Prostate gland (tissue), 2 donors: ENCODE measurements at regions not wholly inside any gene's neighbourhood (a gene's known extent, or its start where the extent isn't known, plus 50 kb on each side); places are given as distances from the start of the nearest gene placed in this dataset.

Experiments used
- CTCF ChIP-seq, 4 experiments: fragments of 200-600 bp in 2 of 4; fragments of 450-650 bp in 2 of 4; sonication (generic) in 2 of 4; IDR thresholded peaks; 1 replicate in 3 of 4; 2 replicates in 1 of 4; pipeline ENCODE4 v1.5.1; 2016 to 2019; ENCODE audit warnings: antibody characterized with exemption in 4 of 4, mild to moderate bottlenecking in 2 of 4, moderate library complexity in 2 of 4
- POLR2A ChIP-seq: fragments of 450-650 bp; IDR thresholded peaks from one replicate; pipeline ENCODE4 v1.6.1; 2016; ENCODE audit warnings: antibody characterized with exemption, mild to moderate bottlenecking
- POLR2AphosphoS5 ChIP-seq: sonication (generic); formaldehyde crosslinking; IDR thresholded peaks from one replicate; pipeline ENCODE4 v1.6.1; 2017; ENCODE audit warnings: antibody characterized with exemption

GRCh38 chr2:94947097-94948016 is 76.1 kb downstream of the TEKT4 start:
- TF ChIP-seq CTCF (IDR thresholded peaks at IDR 0.05) (no peak), POLR2AphosphoS5 (no peak), POLR2A (no peak)
